SK-N-SH (cell line): ENCODE measurements at regions not wholly inside any gene's neighbourhood (a gene's known extent, or its start where the extent isn't known, plus 50 kb on each side); places are given as distances from the start of the nearest gene placed in this dataset.

Experiments
- CTCF ChIA-PET: fragments of 300-600, 350-600 bp; formaldehyde crosslinking; extraction: SDS; loops from one replicate; lab custom pipeline; 2021; lab: Yijun Ruan, JAX
- POLR2A ChIA-PET: fragments of 350-600 bp; sonication (Branson Sonifier 250); formaldehyde crosslinking; extraction: SDS; loops from one replicate; lab custom pipeline; 2020; ENCODE audit warnings: antibody characterized with exemption, inconsistent platforms; lab: Yijun Ruan, JAX
- DNase-seq: peaks from one replicate; pipeline ENCODE4 v3.0.0; 2012
- H2AFZ ChIP-seq: fragments of 200-600 bp; sonication (generic); 2 replicates; pipeline ENCODE4 v1.8.1; 2016; ENCODE audit warnings: antibody characterized with exemption, mild to moderate bottlenecking, low read depth
- H3F3A ChIP-seq: fragments of 200-600 bp; sonication (generic); replicated peaks from 2 replicates; pipeline ENCODE3; 2016; ENCODE audit warnings: antibody characterized with exemption, mild to moderate bottlenecking; ENCODE audit not compliant: insufficient read depth
- H3K27ac ChIP-seq, 2 experiments: fragments of 200-500 bp in 1 of 2; fragments of 200-600 bp in 1 of 2; sonication (Bioruptor generic) in 1 of 2; sonication (generic), shearing (Covaris generic) in 1 of 2; 2 replicates each; pipeline versions ENCODE4 v1.5.1 to v1.6.1; 2014 to 2016; ENCODE audit warnings: low read depth in 2 of 2, inconsistent platforms in 1 of 2, low read length in 1 of 2, mild to moderate bottlenecking in 1 of 2, mixed read lengths in 1 of 2
- H3K27me3 ChIP-seq: fragments of 200-600 bp; sonication (generic), shearing (Covaris generic); 2 replicates; pipeline ENCODE4 v1.6.1; 2016; ENCODE audit warnings: mixed run types; ENCODE audit not compliant: insufficient read depth
- H3K36me3 ChIP-seq, 2 experiments: fragments of 200-500 bp in 1 of 2; fragments of 200-600 bp in 1 of 2; sonication (Bioruptor generic) in 1 of 2; sonication (generic) in 1 of 2; replicated peaks in 1 of 2; 2 replicates each; pipeline versions ENCODE3 to v1.5.1; 2014 to 2016; ENCODE audit warnings: low read length in 1 of 2, mild to moderate bottlenecking in 1 of 2; ENCODE audit not compliant: insufficient read depth in 2 of 2, control insufficient read depth in 1 of 2
- H3K4me1 ChIP-seq, 2 experiments: fragments of 200-500 bp in 1 of 2; fragments of 200-600 bp in 1 of 2; sonication (Bioruptor generic) in 1 of 2; sonication (generic), shearing (Covaris generic) in 1 of 2; 2 replicates each; pipeline versions ENCODE4 v1.5.1 to v1.6.1; 2014 to 2016; ENCODE audit warnings: low read depth in 1 of 2, low read length in 1 of 2, mixed run types in 1 of 2; ENCODE audit not compliant: insufficient read depth in 2 of 2, control insufficient read depth in 1 of 2
- H3K4me2 ChIP-seq: fragments of 200-600 bp; sonication (generic), shearing (Covaris generic); 2 replicates; pipeline ENCODE4 v1.6.1; 2017; ENCODE audit warnings: mixed run types
- H3K4me3 ChIP-seq, 2 experiments: fragments of 200-500 bp in 1 of 2; fragments of 200-600 bp in 1 of 2; sonication (Bioruptor generic) in 1 of 2; sonication (generic), shearing (Covaris generic) in 1 of 2; 2 replicates each; pipeline versions ENCODE4 v1.5.1 to v1.8.1; 2014 to 2016; ENCODE audit warnings: low read depth in 2 of 2, inconsistent platforms in 1 of 2, low read length in 1 of 2, mild to moderate bottlenecking in 1 of 2, mixed read lengths in 1 of 2, moderate library complexity in 1 of 2
- H3K79me2 ChIP-seq: fragments of 200-600 bp; sonication (generic); 2 replicates; pipeline ENCODE4 v1.8.1; 2017; ENCODE audit warnings: mild to moderate bottlenecking; ENCODE audit not compliant: insufficient read depth
- H3K9ac ChIP-seq: fragments of 200-600 bp; sonication (generic); 2 replicates; pipeline ENCODE4 v1.6.1; 2017; ENCODE audit warnings: mixed run types
- H3K9me2 ChIP-seq: fragments of 200-600 bp; sonication (generic); 2 replicates; pipeline ENCODE4 v1.6.1; 2017; ENCODE audit warnings: mixed run types
- H3K9me3 ChIP-seq: fragments of 200-600 bp; sonication (generic); 2 replicates; pipeline ENCODE4 v1.6.1; 2017; ENCODE audit warnings: mixed run types, mild to moderate bottlenecking, moderate library complexity
- H4K20me1 ChIP-seq: fragments of 200-600 bp; sonication (generic); 2 replicates; pipeline ENCODE4 v1.6.1; 2017; ENCODE audit warnings: mild to moderate bottlenecking, mixed run types; ENCODE audit not compliant: insufficient read depth
- CHD2 ChIP-seq: fragments of 150-350 bp; IDR thresholded peaks from 2 replicates; pipeline ENCODE4 v1.6.1; 2018; ENCODE audit warnings: low read length; ENCODE audit not compliant: partially characterized antibody
- EZH2phosphoT487 ChIP-seq: fragments of 200-600 bp; sonication (generic); IDR thresholded peaks from 2 replicates; pipeline ENCODE4 v1.6.1; 2017; ENCODE audit warnings: low read depth, mixed run types, mild to moderate bottlenecking, antibody characterized with exemption, moderate library complexity, borderline replicate concordance
- FOSL2 ChIP-seq: IDR thresholded peaks from 2 replicates; pipeline ENCODE4 v1.4.0; 2012; ENCODE audit warnings: low read depth, mild to moderate bottlenecking, moderate library complexity, borderline replicate concordance
- GATA2 ChIP-seq: sonication (generic); formaldehyde crosslinking; IDR thresholded peaks from 2 replicates; pipeline ENCODE4 v1.5.0; 2020; ENCODE audit warnings: mild to moderate bottlenecking, missing genetic modification reagents
- JUND ChIP-seq: IDR thresholded peaks from 2 replicates; pipeline ENCODE4 v1.4.0; 2012
- MXI1 ChIP-seq: IDR thresholded peaks from 2 replicates; pipeline ENCODE4 v1.6.1; 2012; ENCODE audit warnings: mild to moderate bottlenecking, low read depth, low read length, improper control_type of control experiment
- RAD21 ChIP-seq: IDR thresholded peaks from 2 replicates; pipeline ENCODE4 v1.6.1; 2012; ENCODE audit warnings: mild to moderate bottlenecking, low read length
- RCOR1 ChIP-seq: fragments of 150-350 bp; IDR thresholded peaks from 2 replicates; pipeline ENCODE4 v1.6.1; 2017; ENCODE audit warnings: antibody characterized with exemption, low read length
- RFX5 ChIP-seq: IDR thresholded peaks from 2 replicates; pipeline ENCODE4 v1.6.1; 2012; ENCODE audit warnings: mild to moderate bottlenecking, improper control_type of control experiment, low read length
- SMC3 ChIP-seq: IDR thresholded peaks from 2 replicates; pipeline ENCODE4 v1.6.1; 2012; ENCODE audit warnings: low read depth, low read length, improper control_type of control experiment
- TCF12 ChIP-seq: IDR thresholded peaks from 2 replicates; pipeline ENCODE4 v1.4.0; 2012
- USF2 ChIP-seq: fragments of 150-350 bp; IDR thresholded peaks from 2 replicates; pipeline ENCODE4 v1.6.1; 2017; ENCODE audit warnings: antibody characterized with exemption, low read length, low read depth, borderline replicate concordance
- YY1 ChIP-seq: IDR thresholded peaks from 2 replicates; pipeline ENCODE4 v1.4.0; 2012; ENCODE audit warnings: low read depth, mild to moderate bottlenecking
- ZBTB33 ChIP-seq: IDR thresholded peaks from 2 replicates; pipeline ENCODE4 v1.4.0; 2012; ENCODE audit warnings: low read depth, borderline replicate concordance
- WGBS: methylation state at CpG from one replicate; pipeline ENCODE4 v1.1.6; 2017; ENCODE audit warnings: low lambda C conversion rate; 5-methylcytosine and 5-hydroxymethylcytosine counted together

- no peak for DNase-seq
- Histone ChIP-seq H3K27me3 (no peaks in the 10 kb centered on the region), H3K27ac (no peak overlapping the region), H2AFZ (no peak overlapping the region), H3K4me1 (no peaks in the 10 kb centered on the region), H3K9me3 (no peaks in the 10 kb centered on the region), H3K9me2 (no peaks in the 10 kb centered on the region), H3K4me3 (no peak overlapping the region), H3K36me3 (no peaks in the 10 kb centered on the region), H4K20me1 (no peaks in the 10 kb centered on the region), H3K9ac (no peak overlapping the region), H3K79me2 (no peaks in the 10 kb centered on the region), H3K4me2 (no peak overlapping the region), H3F3A (no peaks in the 10 kb centered on the region)
- whole genome bisulfite sequencing: 69% methylated on average over 6 of the region's 6 CpGs
- ChIA-PET POLR2A (no interaction called here), CTCF (interaction anchor here (1.8 kb wide), 1 partner anchor 10 kb away, joined by 4 read pairs; no protein-coding TSS in a partner anchor)
- no peak for TF ChIP-seq ZBTB33
- no peak for TF ChIP-seq SMC3
- TF ChIP-seq TCF12: no peak
- no peak for TF ChIP-seq CHD2
- no peak for TF ChIP-seq JUND
- TF ChIP-seq GATA2 (CRISPR knock-in tag): no peak
- no peak for TF ChIP-seq RFX5
- no peak for TF ChIP-seq RCOR1
- TF ChIP-seq FOSL2: no peak
- no peak for TF ChIP-seq USF2
- TF ChIP-seq RAD21: no peak
- TF ChIP-seq MXI1: no peak
- no peak for TF ChIP-seq YY1
Observed at GRCh38 chr18:41724195-41724594, 230.8 kb upstream of the PIK3C3 start.

- Histone ChIP-seq H2AFZ (no peak overlapping the region), H3K27ac (no peak overlapping the region), H3K27me3 (no peaks in the 10 kb centered on the region), H3K4me1 (no peaks in the 10 kb centered on the region), H4K20me1 (no peaks in the 10 kb centered on the region), H3K9ac (no peak overlapping the region), H3F3A (no peaks in the 10 kb centered on the region), H3K36me3 (no peaks in the 10 kb centered on the region), H3K79me2 (no peaks in the 10 kb centered on the region), H3K9me3 (no peaks in the 10 kb centered on the region), H3K4me2 (no peak overlapping the region), H3K9me2 (no peaks in the 10 kb centered on the region), H3K4me3 (no peak overlapping the region)
- ChIA-PET CTCF (interaction anchor here (1.2 kb wide), 1 partner anchor 9 kb away, joined by 6 read pairs; no protein-coding TSS in a partner anchor), POLR2A (no interaction called here)
- 57% methylated on average over 5 of the region's 5 CpGs for WGBS
- DNase-seq: no peak
- TF ChIP-seq RAD21 (no peak), GATA2 (CRISPR knock-in tag) (no peak), TCF12 (no peak), EZH2phosphoT487 (no peak), RCOR1 (no peak)
Observed at GRCh38 chr18:41721103-41721790, 233.8 kb upstream of the PIK3C3 start.
